ENCODE measurements at regions not wholly inside any gene's neighbourhood (a gene's known extent, or its start where the extent isn't known, plus 50 kb on each side); places are given as distances from the start of the nearest gene placed in this dataset.

GRCh38 chr14:106838991-106839769, 1312.8 kb downstream of the TMEM121 start:
- no peak for TF ChIP-seq CTCF (IDR thresholded peaks at IDR 0.05)
- no peak for TF ChIP-seq POLR2A (IDR thresholded peaks at IDR 0.05)
